GM12878 (cell line): ENCODE measurements at regions not wholly inside any gene's neighbourhood (a gene's known extent, or its start where the extent isn't known, plus 50 kb on each side); places are given as distances from the start of the nearest gene placed in this dataset.

Source experiments
- ATAC-seq: fragments of 200-7000 bp; cut with Tn5 transposase; 3 replicates; pipeline ENCODE4 v1.9.1; 2020; ENCODE audit warnings: mild to moderate bottlenecking, moderate library complexity
- BruUV-seq: library from RNA; stranded (reverse); fragments of 400-500 nt; replicated peaks from 2 replicates; lab custom pipeline; 2021; lab: Mats Ljungman, UMichigan
- CTCF ChIA-PET: fragments of 300-600 bp; sonication (Branson Sonifier 250); formaldehyde crosslinking; extraction: SDS; loops from one replicate; lab custom pipeline; 2021; ENCODE audit warnings: inconsistent platforms; lab: Yijun Ruan, JAX
- POLR2A ChIA-PET: fragments of 350-600 bp; formaldehyde crosslinking; extraction: SDS; loops from one replicate; lab custom pipeline; 2021; ENCODE audit warnings: inconsistent platforms; lab: Charles Lee
- RAD21 ChIA-PET: fragments of 300-600 bp; sonication (Branson Sonifier 250); formaldehyde crosslinking; loops from one replicate; lab custom pipeline; 2023; ENCODE audit warnings: antibody characterized with exemption; ENCODE audit not compliant: unreplicated experiment; lab: Charles Lee
- SMC1A ChIA-PET: fragments of 300-600 bp; sonication (Branson Sonifier 250); formaldehyde crosslinking; loops from one replicate; lab custom pipeline; 2023; ENCODE audit not compliant: unreplicated experiment, uncharacterized antibody; lab: Charles Lee
- DNase-seq: peaks from one replicate; pipeline ENCODE4 v3.0.0-alpha.2; 2011; ENCODE audit warnings: low read depth, low spot score
- FAIRE-seq: peaks from 3 replicates; lab custom pipeline; 2011; peaks lifted over from hg19 to GRCh38; lab: Jason Lieb, UNC
- H2AFZ ChIP-seq: 2 replicates; pipeline ENCODE4 v1.6.0; 2011; ENCODE audit warnings: low read depth, low read length, control low read depth; ENCODE audit not compliant: control insufficient read depth
- H3K27ac ChIP-seq: 2 replicates; pipeline ENCODE4 v1.5.1; 2011; ENCODE audit warnings: control low read depth; ENCODE audit not compliant: control insufficient read depth, insufficient read depth
- H3K27me3 ChIP-seq, 2 experiments: replicated peaks in 1 of 2; 2 replicates each; pipeline versions ENCODE4 v1.6.0 to v1.6.1; 2011; ENCODE audit warnings: low read length in 1 of 2; ENCODE audit not compliant: control insufficient read depth in 2 of 2, insufficient read depth in 2 of 2
- H3K36me3 ChIP-seq, 2 experiments: 2 replicates each; pipeline ENCODE4 v1.5.1; 2011; ENCODE audit warnings: low read length in 1 of 2; ENCODE audit not compliant: control insufficient read depth in 2 of 2, insufficient read depth in 2 of 2
- H3K4me1 ChIP-seq: 2 replicates; pipeline ENCODE4 v1.6.1; 2011; ENCODE audit warnings: mild to moderate bottlenecking, low read length, moderate library complexity, mixed read lengths; ENCODE audit not compliant: control insufficient read depth, insufficient read depth
- H3K4me2 ChIP-seq: 2 replicates; pipeline ENCODE4 v1.6.0; 2011; ENCODE audit warnings: control low read depth; ENCODE audit not compliant: control insufficient read depth, insufficient read depth
- H3K4me3 ChIP-seq: fragments of 200-600 bp; sonication (generic); 2 replicates; pipeline ENCODE4 v1.5.1; 2016
- H3K79me2 ChIP-seq: 2 replicates; pipeline ENCODE4 v1.6.0; 2011; ENCODE audit warnings: low read length; ENCODE audit not compliant: control insufficient read depth, insufficient read depth
- H3K9ac ChIP-seq: 2 replicates; pipeline ENCODE4 v1.8.0; 2011; ENCODE audit warnings: low read length, control low read depth, mixed read lengths; ENCODE audit not compliant: control insufficient read depth, insufficient read depth
- H3K9me3 ChIP-seq: replicated peaks from 3 replicates; pipeline ENCODE4 v1.5.1; 2011; ENCODE audit warnings: mild to moderate bottlenecking, low read length; ENCODE audit not compliant: control insufficient read depth, insufficient read depth
- H4K20me1 ChIP-seq: 2 replicates; pipeline ENCODE4 v1.6.0; 2011; ENCODE audit not compliant: control insufficient read depth, insufficient read depth
- CBFB ChIP-seq: IDR thresholded peaks from 2 replicates; pipeline ENCODE4 v1.6.1; 2016; ENCODE audit warnings: antibody characterized with exemption, low read depth
- EGR1 ChIP-seq, 2 experiments: IDR thresholded peaks; 1 replicate in 1 of 2; 2 replicates in 1 of 2; pipeline ENCODE4 v1.6.1; 2011 to 2012; ENCODE audit warnings: low read depth in 2 of 2, low read length in 2 of 2, borderline replicate concordance in 1 of 2, mild to moderate bottlenecking in 1 of 2, moderate library complexity in 1 of 2
- EP300 ChIP-seq, 2 experiments: fragments of 150-350 bp in 1 of 2; IDR thresholded peaks; 2 replicates each; pipeline ENCODE4 v1.6.1; 2011 to 2012; ENCODE audit warnings: low read depth in 2 of 2, low read length in 2 of 2, borderline replicate concordance in 1 of 2, improper control_type of control experiment in 1 of 2, inconsistent platforms in 1 of 2; ENCODE audit not compliant: control insufficient read depth in 1 of 2
- RELA ChIP-seq: fragments of 450-650 bp; IDR thresholded peaks from 2 replicates; pipeline ENCODE4 v1.8.0; 2014; ENCODE audit warnings: borderline replicate concordance; ENCODE audit not compliant: partially characterized antibody
- RFX5 ChIP-seq: IDR thresholded peaks from 2 replicates; pipeline ENCODE4 v1.6.1; 2011; ENCODE audit warnings: low read depth, low read length, improper control_type of control experiment
- SUPT20H ChIP-seq: IDR thresholded peaks from 2 replicates; pipeline ENCODE4 v1.6.1; 2011; ENCODE audit warnings: low read depth, mild to moderate bottlenecking, low read length, moderate library complexity, borderline replicate concordance; ENCODE audit not compliant: control insufficient read depth
- USF2 ChIP-seq: IDR thresholded peaks from 2 replicates; pipeline ENCODE4 v1.6.1; 2011; ENCODE audit warnings: low read depth, low read length, improper control_type of control experiment, borderline replicate concordance
- YY1 ChIP-seq: IDR thresholded peaks from 2 replicates; pipeline ENCODE4 v1.6.1; 2011; ENCODE audit warnings: low read depth, mild to moderate bottlenecking, low read length
- ZNF384 ChIP-seq: IDR thresholded peaks from 2 replicates; pipeline ENCODE4 v1.6.1; 2012; ENCODE audit warnings: low read depth, mild to moderate bottlenecking, low read length, improper control_type of control experiment, borderline replicate concordance
- WGBS: methylation state at CpG from one replicate; pipeline ENCODE4 v1.1.6; 2016; ENCODE audit warnings: low lambda C conversion rate; ENCODE audit not compliant: insufficient replicate concordance, insufficient coverage; ENCODE audit errors: missing lambda C conversion rate; 5-methylcytosine and 5-hydroxymethylcytosine counted together
- in situ Hi-C: fragments of 300-500 bp; cut with MboI; formaldehyde crosslinking; loops from 9 replicates; pipeline ENCODE4 v1.14.3; 2018; ENCODE audit warnings: mixed read lengths
- intact Hi-C: fragments of 100-400 bp; cut with micrococcal nuclease; formaldehyde crosslinking; loops from one replicate; pipeline ENCODE4 v1.14.2; 2022; ENCODE audit not compliant: unreplicated experiment

GRCh38 chr11:112597286-112597790 lies 336.7 kb upstream of the PLET1 start:
- H2AFZ ChIP-seq, result no peak overlapping the region
- no TSS peak for BruUV-seq
- ChIA-PET CTCF (interaction anchor here (2.6 kb wide), 1 partner anchor 9 kb away, joined by 15 read pairs; no protein-coding TSS in a partner anchor), POLR2A (no interaction called here), SMC1A (interaction anchor here (1.0 kb wide), 1 partner anchor 197 kb away, joined by 3 read pairs; no protein-coding TSS in a partner anchor), RAD21 (no interaction called here)
- no peaks in the 10 kb centered on the region for H3K36me3 ChIP-seq
- ATAC-seq (no peak), FAIRE-seq (no peak), DNase-seq (no peak)
- in situ Hi-C loops (no loop called here), intact Hi-C loops (no loop called here)
- WGBS, result 69% methylated on average over 2 of the region's 2 CpGs
- H3K27ac ChIP-seq, result no peak overlapping the region
- no peaks in the 10 kb centered on the region for H3K79me2 ChIP-seq
- H4K20me1 ChIP-seq, result no peaks in the 10 kb centered on the region
- H3K27me3 ChIP-seq, result no peaks in the 10 kb centered on the region
- H3K9me3 ChIP-seq, result no peaks in the 10 kb centered on the region; the same call in 2 of the 3 replicates
- H3K9ac ChIP-seq, result no peak overlapping the region
- H3K4me1 ChIP-seq, result peaks cover 10% of the 10 kb centered on the region
- TF ChIP-seq CBFB, result no peak
- no peak for TF ChIP-seq RELA
- no peak for TF ChIP-seq SUPT20H
- no peak for TF ChIP-seq EP300 (IDR thresholded peaks at IDR 0.05; ENCODE audit: borderline replicate concordance in 1 of 2, control insufficient read depth in 1 of 2, low read depth in 2 of 2, low read length in 2 of 2)
- no peak overlapping the region for H3K4me3 ChIP-seq
- H3K4me2 ChIP-seq, result no peak overlapping the region

- Histone ChIP-seq H4K20me1 (no peaks in the 10 kb centered on the region), H3K4me2 (no peak overlapping the region), H3K9me3 (no peaks in the 10 kb centered on the region; the same call in 2 of the 3 replicates), H3K9ac (no peak overlapping the region), H3K27me3 (no peaks in the 10 kb centered on the region), H3K4me1 (no peaks in the 10 kb centered on the region), H3K36me3 (no peaks in the 10 kb centered on the region), H3K27ac (no peak overlapping the region), H2AFZ (no peak overlapping the region)
- FAIRE-seq (no peak), ATAC-seq (no peak)
- ChIA-PET POLR2A (no interaction called here), CTCF (interaction anchor here (1.0 kb wide), 1 partner anchor 11 kb away, joined by 6 read pairs; no protein-coding TSS in a partner anchor), SMC1A (interaction anchor here (0.6 kb wide), 1 partner anchor 320 kb away, joined by 3 read pairs; no protein-coding TSS in a partner anchor), RAD21 (no interaction called here)
- in situ Hi-C loops (no loop called here), intact Hi-C loops (no loop called here)
- TF ChIP-seq RFX5, result no peak
- no peak for TF ChIP-seq EGR1 (IDR thresholded peaks at IDR 0.05; ENCODE audit: borderline replicate concordance in 1 of 2, low read depth in 2 of 2, low read length in 2 of 2)
- no peak for TF ChIP-seq USF2
- TF ChIP-seq YY1, result no peak
- TF ChIP-seq ZNF384, result no peak
- TF ChIP-seq, all 136 proteins: peak for 0
- DNase-seq, result no peak
- Histone ChIP-seq H3K79me2 (no peaks in the 10 kb centered on the region), H3K4me3 (no peak overlapping the region)
- no TSS peak for BruUV-seq
These were observed 338.6 kb upstream of the PLET1 start for GRCh38 chr11:112599265-112599664.
